GM19455 (cell line): ENCODE measurements at regions not wholly inside any gene's neighbourhood (a gene's known extent, or its start where the extent isn't known, plus 50 kb on each side); places are given as distances from the start of the nearest gene placed in this dataset.
"Not testable (repeated sequence)": the region's sequence is repeated elsewhere in the genome, so short reads cannot be mapped to it uniquely, and the experiment has no call there.

Experiments
- ATAC-seq: cut with Tn5 transposase; IDR thresholded peaks from one replicate; pipeline ENCODE4 v1.9.1; 2021; ENCODE audit not compliant: unreplicated experiment

GRCh38 chr9:42239445-42240260 lies 56.2 kb downstream of the SPATA31A6 start:
- not testable (repeated sequence) for ATAC-seq

- ATAC-seq, result not testable (repeated sequence)
Measured at GRCh38 chr9:42240261-42240579, 56.8 kb downstream of the SPATA31A6 start.

- not testable (repeated sequence) for ATAC-seq
Measured at GRCh38 chr9:42243211-42243610, 59.8 kb downstream of the SPATA31A6 start.

GRCh38 chr9:42243822-42244221 lies 60.4 kb downstream of the SPATA31A6 start:
- not testable (repeated sequence) for ATAC-seq

DNA sequence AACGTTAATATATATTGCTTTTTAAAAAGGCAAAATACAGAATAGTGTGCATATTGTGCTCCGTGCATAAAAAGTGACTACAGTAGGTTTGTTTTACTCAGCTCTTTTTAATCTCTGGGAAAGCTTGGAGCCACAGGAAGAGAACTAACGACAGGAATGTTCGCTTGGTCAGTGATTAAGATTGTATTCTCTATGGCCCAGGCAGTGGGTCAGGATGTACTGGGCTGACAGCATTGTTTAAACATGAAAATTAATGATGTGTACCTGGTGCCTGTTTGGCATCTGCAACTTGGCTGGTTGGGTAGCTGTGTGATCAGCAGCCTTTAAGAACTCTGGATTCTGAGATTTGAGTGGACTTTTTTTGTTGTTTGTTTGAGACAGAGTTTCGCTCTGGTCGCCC lies 85.3 kb downstream of the SPATA31A6 start:
- not testable (repeated sequence) for ATAC-seq

DNA sequence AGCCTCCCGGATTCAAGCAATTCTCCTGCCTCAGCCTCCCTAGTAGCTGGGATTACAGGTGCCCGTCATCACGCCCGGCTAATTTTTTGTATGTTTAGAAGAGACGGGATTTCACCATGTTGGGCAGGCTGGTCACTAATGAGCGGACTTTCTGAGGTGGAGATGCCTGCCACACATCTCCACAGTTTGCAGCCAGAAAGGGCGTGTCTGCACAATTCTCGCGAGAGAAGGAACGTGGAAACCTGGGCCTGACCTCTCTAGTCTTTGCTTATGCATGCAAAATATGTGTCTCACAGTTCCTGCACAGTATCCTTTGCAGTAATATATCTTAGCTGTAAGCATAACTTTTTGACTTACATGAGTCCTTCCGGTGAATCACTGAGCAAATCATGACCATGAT lies 85.7 kb downstream of the SPATA31A6 start:
- not testable (repeated sequence) for ATAC-seq

DNA sequence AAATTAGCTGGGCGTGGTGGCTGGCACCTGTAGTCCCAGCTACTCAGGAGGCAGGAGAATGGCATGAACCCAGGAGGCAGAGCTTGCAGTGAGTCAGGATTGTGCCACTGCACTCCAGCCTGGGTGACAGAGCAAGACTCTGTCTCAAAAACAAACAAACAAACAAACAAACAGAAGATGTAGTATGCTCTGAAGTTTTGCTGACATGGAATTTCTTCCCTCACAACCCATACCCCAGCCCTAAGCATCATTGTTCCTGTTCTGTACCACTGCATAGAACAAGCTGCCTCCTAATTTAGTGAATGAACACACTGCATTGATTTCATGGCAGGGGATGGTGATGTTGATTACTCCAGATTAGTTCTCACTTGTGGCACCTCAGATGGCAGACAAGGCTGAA lies 89.7 kb downstream of the SPATA31A6 start:
- ATAC-seq, result not testable (repeated sequence)

DNA sequence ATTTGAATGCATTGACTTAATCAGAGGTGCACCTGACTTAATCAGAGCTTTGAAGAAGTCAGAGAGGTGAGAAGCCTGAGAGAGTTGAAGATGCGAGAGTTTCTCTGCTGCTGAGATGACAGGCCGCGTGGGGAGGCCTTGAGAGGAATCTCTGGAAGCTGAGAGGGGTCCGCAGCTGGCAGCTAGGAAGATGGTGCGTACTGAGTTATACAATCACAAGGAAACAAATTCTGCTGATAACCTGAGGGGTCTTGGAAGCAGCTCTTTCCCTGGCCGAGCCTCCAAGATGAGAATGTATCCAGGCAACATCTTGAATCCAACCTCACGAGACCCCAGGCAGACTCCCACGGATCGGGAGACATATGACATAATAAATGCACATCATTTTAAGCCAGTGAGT lies 91.7 kb downstream of the SPATA31A6 start:
- no peak for ATAC-seq

DNA sequence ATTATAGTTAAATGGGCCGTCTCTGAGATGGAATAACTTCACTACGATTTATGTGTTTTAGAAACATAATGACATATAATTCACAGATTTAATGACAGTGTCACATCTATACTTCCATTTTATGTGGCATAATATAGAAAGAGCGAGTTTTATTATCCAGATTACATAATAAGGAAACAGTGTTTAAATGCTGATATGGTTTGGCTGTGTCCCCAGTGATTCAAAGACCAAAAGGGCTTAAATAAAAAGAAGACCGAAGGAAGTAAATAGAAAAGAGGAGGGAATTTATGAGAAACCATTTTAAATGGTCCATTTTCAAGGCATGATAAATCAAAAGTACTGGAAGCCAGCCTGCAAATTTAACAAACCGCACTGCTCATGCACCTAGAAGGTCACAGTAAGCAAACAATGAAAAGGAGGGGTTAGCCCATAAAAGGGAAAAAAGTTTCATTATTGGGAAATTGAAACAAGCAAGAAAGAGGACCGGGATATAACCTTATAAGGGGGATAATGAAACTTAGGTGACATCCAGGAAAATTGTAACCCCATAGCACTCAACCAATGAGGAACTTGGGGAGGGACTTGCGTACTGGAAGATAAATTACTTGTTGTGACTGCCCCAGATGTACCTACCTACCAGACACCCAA lies 99.2 kb downstream of the SPATA31A6 start:
- ATAC-seq, result not testable (repeated sequence)

GRCh38 chr9:42283179-42283543 lies 99.7 kb downstream of the SPATA31A6 start:
- not testable (repeated sequence) for ATAC-seq

GRCh38 chr9:42286145-42286845 lies 102.8 kb downstream of the SPATA31A6 start:
- ATAC-seq, result not testable (repeated sequence)

DNA sequence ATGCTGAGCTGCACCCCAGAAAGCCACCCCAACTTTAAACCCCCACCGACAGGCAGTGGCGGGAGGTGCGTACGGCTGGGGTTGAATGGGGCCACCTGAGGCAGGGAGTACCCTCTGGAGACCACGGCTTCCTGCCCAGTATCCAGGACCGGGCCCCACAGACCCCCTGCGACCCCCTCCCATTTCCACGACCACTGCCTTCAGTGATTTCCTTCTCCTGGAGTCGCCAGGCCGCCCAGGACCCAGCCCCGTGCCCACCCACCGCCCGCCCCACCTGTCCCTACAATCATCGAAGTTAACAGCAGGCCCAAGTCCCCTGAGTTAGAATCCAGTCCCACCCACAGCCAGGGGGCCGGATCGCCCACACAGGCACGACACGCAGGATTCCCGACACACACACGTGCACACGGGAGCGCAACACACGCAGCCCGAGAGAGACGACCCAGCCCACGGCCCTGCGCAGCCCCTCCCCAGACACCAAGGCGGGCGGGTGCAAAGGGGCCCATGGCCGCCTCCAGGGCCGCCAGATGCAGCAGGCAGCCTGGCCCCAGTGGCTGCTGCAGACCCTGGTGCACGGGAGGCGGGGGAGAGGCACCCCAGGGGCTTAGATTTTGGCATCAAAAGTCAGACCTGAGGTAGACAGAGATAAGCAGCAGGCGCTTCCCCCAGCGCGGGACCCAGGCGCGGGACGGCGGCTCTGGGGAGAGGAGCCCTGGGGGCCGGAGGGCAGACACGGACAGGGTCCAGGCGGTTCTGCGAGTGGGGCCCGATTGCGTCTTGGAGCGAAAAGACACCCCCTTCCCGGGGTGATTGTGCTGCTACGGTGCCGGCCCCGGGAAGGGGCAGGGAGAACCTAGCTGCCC lies 104.8 kb downstream of the SPATA31A6 start:
- not testable (repeated sequence) for ATAC-seq

- not testable (repeated sequence) for ATAC-seq
Measured at GRCh38 chr9:42288865-42289229, 105.4 kb downstream of the SPATA31A6 start.

DNA sequence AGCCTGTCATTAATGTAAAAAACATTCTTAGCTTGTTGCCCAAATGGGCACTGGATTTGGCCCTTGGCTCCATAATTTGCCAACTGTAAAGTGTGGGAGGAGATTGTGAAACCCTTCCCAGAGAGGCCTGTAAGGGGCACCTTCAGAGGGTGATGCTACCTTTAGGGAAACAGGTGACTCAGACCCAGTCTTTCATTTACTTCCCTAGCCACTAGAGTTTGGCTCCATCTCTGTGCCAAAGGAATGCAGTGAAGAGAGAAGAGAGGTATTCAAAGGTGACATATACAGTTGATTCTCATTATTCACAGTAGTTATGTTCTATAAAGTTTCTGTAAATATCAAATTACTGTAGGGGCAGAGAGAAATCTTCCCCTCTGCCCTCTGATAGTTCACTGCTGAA lies 116.7 kb downstream of the SPATA31A6 start:
- not testable (repeated sequence) for ATAC-seq

DNA sequence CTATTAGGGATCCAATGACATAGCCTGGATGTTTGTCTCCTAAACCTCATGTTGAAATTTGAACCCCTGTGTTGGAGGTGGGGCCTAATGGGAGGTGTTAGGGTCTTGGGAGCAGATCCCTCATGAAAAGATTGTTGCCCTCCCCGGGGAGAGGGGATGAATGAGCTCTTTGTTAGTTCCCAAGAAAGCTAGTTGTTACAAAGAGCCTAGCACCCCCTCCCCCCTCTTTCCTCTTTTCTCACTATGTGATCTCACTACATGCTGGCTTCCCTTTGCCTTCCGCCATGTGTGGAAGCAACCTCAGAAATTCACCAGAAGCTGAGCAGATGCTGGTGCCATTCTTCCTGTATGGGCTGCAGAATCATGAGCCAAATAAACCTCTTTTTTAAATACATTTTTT lies 123.2 kb downstream of the SPATA31A6 start:
- not testable (repeated sequence) for ATAC-seq

GRCh38 chr9:42307449-42307848 lies 124.0 kb downstream of the SPATA31A6 start:
- not testable (repeated sequence) for ATAC-seq

DNA sequence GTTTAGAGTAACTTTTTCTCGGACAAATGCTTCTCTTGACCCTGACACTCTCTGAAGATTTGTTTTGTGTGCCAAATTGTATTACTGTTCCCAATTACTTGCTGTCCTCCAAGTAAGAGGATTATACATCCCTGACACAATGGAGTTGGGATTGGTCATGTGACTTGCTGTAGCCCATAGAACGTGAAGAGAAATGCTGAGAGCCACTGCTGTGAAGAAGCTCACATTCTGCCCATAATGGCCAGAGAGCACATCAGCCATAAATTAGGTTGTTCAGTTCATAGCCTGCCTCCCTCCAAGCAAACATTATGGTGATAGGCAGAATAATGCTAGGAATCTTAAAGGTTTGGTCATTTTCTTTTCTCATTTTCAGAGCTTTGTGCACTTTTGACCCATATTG lies 127.5 kb downstream of the SPATA31A6 start:
- ATAC-seq, result not testable (repeated sequence)

GRCh38 chr9:42316026-42316425 lies 132.6 kb downstream of the SPATA31A6 start:
- not testable (repeated sequence) for ATAC-seq

DNA sequence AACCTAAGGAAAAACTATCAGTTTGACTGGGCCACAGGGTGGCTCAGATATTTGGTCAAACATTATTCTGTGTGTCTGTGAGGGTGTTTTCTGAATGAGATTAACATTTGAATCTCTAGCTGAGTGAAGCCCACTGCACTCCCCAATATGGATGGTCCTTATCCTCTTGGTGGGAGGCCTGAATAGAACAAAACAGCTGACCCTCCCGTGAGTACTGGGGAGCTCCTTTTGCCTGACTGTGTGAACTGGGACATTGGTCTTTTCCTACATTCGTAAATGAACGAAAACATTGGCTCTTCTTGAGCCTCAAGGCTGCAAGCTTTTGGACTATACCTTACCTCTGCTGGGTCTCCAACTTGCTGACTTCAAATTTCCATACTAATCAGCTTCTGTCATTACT lies 134.2 kb downstream of the SPATA31A6 start:
- ATAC-seq, result not testable (repeated sequence)

GRCh38 chr9:42323084-42323809 lies 139.8 kb downstream of the SPATA31A6 start:
- not testable (repeated sequence) for ATAC-seq
